BE2C (cell line): ENCODE measurements at regions not wholly inside any gene's neighbourhood (a gene's known extent, or its start where the extent isn't known, plus 50 kb on each side); places are given as distances from the start of the nearest gene placed in this dataset.

Experiments
- DNase-seq: peaks from one replicate; pipeline ENCODE4 v3.0.0-alpha.2; 2020
- H3K27me3 ChIP-seq: fragments of 250-450 bp; sonication (Bioruptor Pico); 2 replicates; pipeline ENCODE4 v1.5.1; 2020; ENCODE audit warnings: mild to moderate bottlenecking
- H3K36me3 ChIP-seq: fragments of 250-450 bp; sonication (Bioruptor Pico); 2 replicates; pipeline ENCODE4 v1.5.1; 2020; ENCODE audit warnings: mild to moderate bottlenecking
- H3K4me1 ChIP-seq: fragments of 250-450 bp; sonication (Bioruptor Pico); 2 replicates; pipeline ENCODE4 v1.5.1; 2020
- H3K4me3 ChIP-seq: 2 replicates; pipeline ENCODE4 v1.5.1; 2011; ENCODE audit warnings: low read depth, low read length
- H3K9me3 ChIP-seq: fragments of 250-450 bp; sonication (Bioruptor Pico); 2 replicates; pipeline ENCODE4 v1.5.1; 2020
- TF ChIP-seq, protein P1 (sequence below): IDR thresholded peaks from 2 replicates; pipeline ENCODE4 v1.5.1; 2012; ENCODE audit warnings: mild to moderate bottlenecking, low read depth, low read length

DNA sequence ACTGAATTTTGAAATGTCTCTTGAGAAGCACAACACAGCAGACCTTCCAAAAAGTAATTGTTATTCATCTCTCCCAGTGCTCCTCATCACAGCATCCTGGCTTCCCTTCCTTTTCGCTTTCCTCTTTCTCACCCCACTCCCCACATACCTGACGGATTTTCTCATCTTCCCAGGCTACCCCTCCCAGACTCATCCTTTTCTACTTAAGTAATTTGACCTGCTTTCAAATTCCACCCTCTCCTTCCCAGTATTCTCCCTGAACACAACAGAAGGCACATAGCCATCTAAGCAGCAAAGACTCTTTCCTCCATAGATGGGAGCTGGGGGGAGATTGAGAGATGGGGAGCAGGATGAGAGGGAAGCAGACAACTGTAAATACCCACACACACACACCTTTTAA, 187.1 kb upstream of the STT3B start:
- H3K36me3 ChIP-seq = no peaks in the 10 kb centered on the region
- H3K4me3 ChIP-seq = no peak overlapping the region
- H3K27me3 ChIP-seq = no peaks in the 10 kb centered on the region
- H3K9me3 ChIP-seq = no peaks in the 10 kb centered on the region
- H3K4me1 ChIP-seq = no peaks in the 10 kb centered on the region
- no peak for DNase-seq
- TF ChIP-seq, protein P1, sequence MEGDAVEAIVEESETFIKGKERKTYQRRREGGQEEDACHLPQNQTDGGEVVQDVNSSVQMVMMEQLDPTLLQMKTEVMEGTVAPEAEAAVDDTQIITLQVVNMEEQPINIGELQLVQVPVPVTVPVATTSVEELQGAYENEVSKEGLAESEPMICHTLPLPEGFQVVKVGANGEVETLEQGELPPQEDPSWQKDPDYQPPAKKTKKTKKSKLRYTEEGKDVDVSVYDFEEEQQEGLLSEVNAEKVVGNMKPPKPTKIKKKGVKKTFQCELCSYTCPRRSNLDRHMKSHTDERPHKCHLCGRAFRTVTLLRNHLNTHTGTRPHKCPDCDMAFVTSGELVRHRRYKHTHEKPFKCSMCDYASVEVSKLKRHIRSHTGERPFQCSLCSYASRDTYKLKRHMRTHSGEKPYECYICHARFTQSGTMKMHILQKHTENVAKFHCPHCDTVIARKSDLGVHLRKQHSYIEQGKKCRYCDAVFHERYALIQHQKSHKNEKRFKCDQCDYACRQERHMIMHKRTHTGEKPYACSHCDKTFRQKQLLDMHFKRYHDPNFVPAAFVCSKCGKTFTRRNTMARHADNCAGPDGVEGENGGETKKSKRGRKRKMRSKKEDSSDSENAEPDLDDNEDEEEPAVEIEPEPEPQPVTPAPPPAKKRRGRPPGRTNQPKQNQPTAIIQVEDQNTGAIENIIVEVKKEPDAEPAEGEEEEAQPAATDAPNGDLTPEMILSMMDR = no peak

DNA sequence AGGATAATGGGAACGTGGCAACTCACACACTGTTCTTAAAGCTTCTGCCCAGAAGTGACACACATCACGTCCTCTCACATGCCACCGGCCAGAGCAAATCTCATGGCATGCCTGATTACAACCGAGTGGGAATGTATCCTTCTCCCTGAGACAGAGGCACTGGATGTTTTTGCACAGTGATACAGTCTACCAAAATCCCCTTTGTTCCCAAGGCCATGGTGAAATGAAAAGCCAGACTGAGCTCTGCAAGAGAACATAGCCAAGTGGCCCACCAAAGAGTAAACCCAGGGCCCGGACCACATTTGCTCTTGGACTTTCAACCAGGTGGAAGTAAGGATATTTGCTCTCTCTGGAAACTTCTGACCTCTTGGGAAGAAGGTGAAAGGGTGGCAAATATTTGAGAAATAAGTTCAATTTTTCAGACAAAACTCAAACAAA, 186.2 kb upstream of the STT3B start:
- TF ChIP-seq, protein P1 = no peak
- no peak overlapping the region for H3K4me3 ChIP-seq
- no peak for DNase-seq
- H3K36me3 ChIP-seq = no peaks in the 10 kb centered on the region
- H3K4me1 ChIP-seq = no peaks in the 10 kb centered on the region
- no peaks in the 10 kb centered on the region for H3K9me3 ChIP-seq
- no peaks in the 10 kb centered on the region for H3K27me3 ChIP-seq

DNA sequence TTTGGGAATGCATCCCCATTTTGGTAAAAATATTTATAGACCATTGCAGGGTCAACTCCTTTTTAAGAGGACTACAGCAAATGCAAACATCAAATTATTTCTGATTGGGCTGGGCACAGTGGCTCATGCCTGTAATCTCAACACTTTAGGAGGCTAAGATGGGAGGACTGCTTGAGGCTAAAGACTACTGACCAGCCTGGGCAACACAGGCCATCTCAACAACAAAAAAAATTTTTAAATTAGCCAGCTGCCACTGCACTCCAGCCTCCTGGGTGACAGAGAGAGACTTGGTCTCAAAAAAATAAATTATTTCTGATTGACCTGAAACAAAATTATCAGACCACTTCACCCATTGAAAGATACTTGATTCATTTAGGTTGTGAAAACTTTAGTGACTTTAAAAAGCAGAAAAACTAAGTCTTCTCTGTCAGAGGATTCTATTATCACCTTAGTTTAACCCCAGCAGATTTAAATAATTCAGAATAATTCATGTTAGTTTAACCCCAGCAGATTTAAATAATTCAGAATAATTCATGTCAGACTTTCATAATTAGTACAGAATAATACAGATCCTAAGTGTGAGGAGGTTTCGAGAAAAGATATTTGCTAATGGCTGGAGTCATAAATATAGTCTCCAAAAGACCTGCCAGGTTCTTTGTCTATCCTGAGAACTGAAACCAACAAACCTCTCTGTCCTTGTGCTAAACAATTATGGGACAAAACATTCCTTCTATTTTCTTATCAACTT, 183.6 kb upstream of the STT3B start:
- H3K36me3 ChIP-seq = no peaks in the 10 kb centered on the region
- no peaks in the 10 kb centered on the region for H3K27me3 ChIP-seq
- no peaks in the 10 kb centered on the region for H3K9me3 ChIP-seq
- no peaks in the 10 kb centered on the region for H3K4me1 ChIP-seq
- TF ChIP-seq, protein P1 = no peak
- no peak overlapping the region for H3K4me3 ChIP-seq
- DNase-seq = no peak

DNA sequence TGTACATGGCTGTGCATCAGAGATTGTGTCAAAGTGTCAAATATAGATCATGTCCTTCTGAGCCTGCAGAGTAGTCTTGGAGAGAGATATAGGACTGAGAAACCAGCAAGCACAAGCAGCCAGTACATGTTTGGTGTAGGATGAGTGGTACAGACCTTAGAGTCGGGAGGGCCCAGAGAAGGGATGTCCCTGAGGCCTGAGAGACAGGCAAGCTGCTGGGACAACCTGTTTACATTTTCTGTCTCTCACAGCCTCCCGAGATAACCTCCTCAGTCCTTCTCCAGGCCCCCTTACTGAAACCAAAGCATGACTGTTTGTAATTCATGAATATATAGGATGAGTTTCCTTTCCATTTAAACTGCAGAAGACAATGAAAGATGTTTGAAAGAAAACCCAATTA, 182.4 kb upstream of the STT3B start:
- no peak overlapping the region for H3K4me3 ChIP-seq
- no peaks in the 10 kb centered on the region for H3K36me3 ChIP-seq
- H3K9me3 ChIP-seq = no peaks in the 10 kb centered on the region
- H3K27me3 ChIP-seq = no peaks in the 10 kb centered on the region
- TF ChIP-seq, protein P1 = no peak
- DNase-seq = no peak
- H3K4me1 ChIP-seq = no peaks in the 10 kb centered on the region

DNA sequence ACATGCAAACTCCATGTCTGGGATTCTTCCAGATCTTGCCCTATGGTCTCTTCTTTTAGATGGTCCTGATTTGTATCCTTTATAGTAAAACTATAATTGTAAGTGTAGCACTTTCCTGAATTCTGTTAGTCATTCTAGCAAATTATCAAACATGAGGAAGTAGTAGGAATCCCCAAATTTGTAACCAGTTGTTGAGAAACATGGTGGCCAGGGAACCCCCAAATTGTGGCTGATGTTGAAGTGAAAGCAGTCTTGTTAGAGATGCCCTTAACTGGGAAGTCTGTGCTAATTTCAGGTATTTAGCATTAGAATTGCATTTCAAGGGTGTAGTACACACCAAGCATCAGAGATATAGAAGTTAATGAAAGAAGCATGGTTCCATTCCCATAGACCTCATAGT, 180.4 kb upstream of the STT3B start:
- Histone ChIP-seq H3K9me3 (no peaks in the 10 kb centered on the region), H3K4me3 (no peak overlapping the region), H3K4me1 (no peaks in the 10 kb centered on the region), H3K27me3 (no peaks in the 10 kb centered on the region), H3K36me3 (no peaks in the 10 kb centered on the region)
- TF ChIP-seq, protein P1 = no peak
- DNase-seq = no peak

DNA sequence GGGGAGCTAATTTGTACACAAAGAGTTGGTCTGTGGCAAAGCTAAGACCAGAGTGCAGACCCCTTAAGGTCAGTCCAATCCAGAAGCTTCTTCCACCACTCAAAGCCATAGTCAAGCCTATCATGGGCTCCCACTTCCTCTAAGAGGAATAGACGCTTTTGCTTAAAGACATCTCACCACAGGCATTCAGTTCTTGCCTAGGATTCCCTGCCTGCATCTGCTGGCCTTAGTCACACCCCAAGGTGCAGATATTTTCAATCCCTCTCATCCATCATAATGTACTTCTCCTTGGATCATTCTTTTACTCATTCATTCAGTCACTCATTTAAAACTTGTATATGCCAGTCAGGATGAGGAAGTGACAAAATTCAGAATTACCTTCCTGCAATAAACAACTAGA, 179.6 kb upstream of the STT3B start:
- no peak overlapping the region for H3K4me3 ChIP-seq
- no peaks in the 10 kb centered on the region for H3K9me3 ChIP-seq
- no peaks in the 10 kb centered on the region for H3K36me3 ChIP-seq
- no peaks in the 10 kb centered on the region for H3K27me3 ChIP-seq
- DNase-seq = no peak
- H3K4me1 ChIP-seq = no peaks in the 10 kb centered on the region
- TF ChIP-seq, protein P1 = no peak
